ENCODE measurements at regions not wholly inside any gene's neighbourhood (a gene's known extent, or its start where the extent isn't known, plus 50 kb on each side); places are given as distances from the start of the nearest gene placed in this dataset.
A peak's percentile ranks its signal among the peaks of the same experiment; 100 is the strongest.
"Not testable (repeated sequence)": the region's sequence is repeated elsewhere in the genome, so short reads cannot be mapped to it uniquely, and the experiment has no call there.

GRCh38 chr7:137110535-137110934, 233.0 kb downstream of the PTN start:
- DNase-seq (ENCODE audit: low read depth in 2 of 2): no peak

GRCh38 chr7:137110091-137110509, 233.4 kb downstream of the PTN start:
- DNase-seq (ENCODE audit: low read depth in 2 of 2): no peak

GRCh38 chr7:137107802-137108201, 235.7 kb downstream of the PTN start:
- DNase-seq (ENCODE audit: low read depth in 2 of 2): not testable (repeated sequence)

GRCh38 chr7:137103526-137103925, 235.1 kb downstream of the CHRM2 start:
- DNase-seq (ENCODE audit: low read depth in 2 of 2): not testable (repeated sequence)

GRCh38 chr7:137097111-137097510, 228.7 kb downstream of the CHRM2 start:
- DNase-seq (ENCODE audit: low read depth in 2 of 2): no peak

GRCh38 chr7:137096607-137097006, 228.2 kb downstream of the CHRM2 start:
- DNase-seq (ENCODE audit: low read depth in 2 of 2): no peak

- no peak for DNase-seq (ENCODE audit: low read depth in 2 of 2)
Measured at GRCh38 chr7:137093198-137093597, 224.7 kb downstream of the CHRM2 start.

- DNase-seq (ENCODE audit: low read depth in 2 of 2): peak in 1 of 2 donors; percentile 29
Measured at GRCh38 chr7:137091396-137091795, 222.9 kb downstream of the CHRM2 start.

- no peak for DNase-seq (ENCODE audit: low read depth in 2 of 2)
Measured at GRCh38 chr7:137086896-137087295, 218.4 kb downstream of the CHRM2 start.

GRCh38 chr7:137084607-137085380, 216.3 kb downstream of the CHRM2 start:
- DNase-seq (ENCODE audit: low read depth in 2 of 2): no peak

GRCh38 chr7:137082391-137082790, 213.9 kb downstream of the CHRM2 start:
- no peak for DNase-seq (ENCODE audit: low read depth in 2 of 2)

- no peak for DNase-seq (ENCODE audit: low read depth in 2 of 2)
Measured at GRCh38 chr7:137081321-137082093, 213.1 kb downstream of the CHRM2 start.

- no peak for DNase-seq (ENCODE audit: low read depth in 2 of 2)
Measured at GRCh38 chr7:137080516-137081203, 212.2 kb downstream of the CHRM2 start.

- DNase-seq (ENCODE audit: low read depth in 2 of 2): no peak
Measured at GRCh38 chr7:137078781-137079180, 210.3 kb downstream of the CHRM2 start.

- no peak for DNase-seq (ENCODE audit: low read depth in 2 of 2)
Measured at GRCh38 chr7:137074391-137075030, 206.1 kb downstream of the CHRM2 start.

- no peak for DNase-seq (ENCODE audit: low read depth in 2 of 2)
Measured at GRCh38 chr7:137073571-137074325, 205.3 kb downstream of the CHRM2 start.
